DMS 273 (cell line): ENCODE measurements at regions not wholly inside any gene's neighbourhood (a gene's known extent, or its start where the extent isn't known, plus 50 kb on each side); places are given as distances from the start of the nearest gene placed in this dataset.

Experiments
- DNase-seq: peaks from one replicate; lab custom pipeline; 2025; ENCODE audit not compliant: unreplicated experiment; lab: John Stamatoyannopoulos, UW

GRCh38 chr6:4383910-4384638 is 248.7 kb upstream of the ECI2 start:
- peak; percentile 9 for DNase-seq

- no peak for DNase-seq
Observed at GRCh38 chr6:4382362-4382853, 247.0 kb upstream of the ECI2 start.

GRCh38 chr6:4381381-4381780 is 246.0 kb upstream of the ECI2 start:
- DNase-seq: peak; percentile 29

GRCh38 chr6:4380881-4381281 is 245.5 kb upstream of the ECI2 start:
- DNase-seq: no peak

GRCh38 chr6:4379958-4380357 is 244.6 kb upstream of the ECI2 start:
- DNase-seq: no peak

GRCh38 chr6:4378319-4378996 is 243.1 kb upstream of the ECI2 start:
- no peak for DNase-seq

GRCh38 chr6:4377603-4378002 is 242.2 kb upstream of the ECI2 start:
- no peak for DNase-seq

- DNase-seq: peak; percentile 53
Observed at GRCh38 chr6:4374216-4374615, 238.8 kb upstream of the ECI2 start.

GRCh38 chr6:4372866-4373265 is 237.5 kb upstream of the ECI2 start:
- no peak for DNase-seq

GRCh38 chr6:4371207-4371921 is 236.0 kb upstream of the ECI2 start:
- no peak for DNase-seq

GRCh38 chr6:4370066-4370465 is 234.7 kb upstream of the ECI2 start:
- no peak for DNase-seq

GRCh38 chr6:4369616-4370015 is 234.2 kb upstream of the ECI2 start:
- no peak for DNase-seq

GRCh38 chr6:4368649-4369048 is 233.3 kb upstream of the ECI2 start:
- no peak for DNase-seq

- no peak for DNase-seq
Observed at GRCh38 chr6:4367643-4368042, 232.3 kb upstream of the ECI2 start.

GRCh38 chr6:4366635-4367395 is 231.4 kb upstream of the ECI2 start:
- no peak for DNase-seq

GRCh38 chr6:4365686-4366085 is 230.3 kb upstream of the ECI2 start:
- DNase-seq: peak; percentile 18

- no peak for DNase-seq
Observed at GRCh38 chr6:4364711-4365110, 229.3 kb upstream of the ECI2 start.

GRCh38 chr6:4364172-4364571 is 228.8 kb upstream of the ECI2 start:
- DNase-seq: no peak

GRCh38 chr6:4363656-4364055 is 228.3 kb upstream of the ECI2 start:
- no peak for DNase-seq

GRCh38 chr6:4362326-4362725 is 227.0 kb upstream of the ECI2 start:
- DNase-seq: no peak

- no peak for DNase-seq
Observed at GRCh38 chr6:4360920-4361319, 225.5 kb upstream of the ECI2 start.
